Tibial artery (tissue), 4 donors: ENCODE measurements at regions not wholly inside any gene's neighbourhood (a gene's known extent, or its start where the extent isn't known, plus 50 kb on each side); places are given as distances from the start of the nearest gene placed in this dataset.
A peak's percentile ranks its signal among the peaks of the same experiment; 100 is the strongest.

Experiments
- DNase-seq, 2 donors: peaks; one replicate each; pipeline ENCODE4 v3.0.0-alpha.2; 2019
- H3K27ac ChIP-seq, 2 donors: fragments of 200-600 bp; sonication (generic) in 1 of 2; 1 replicate in 1 of 2; 2 replicates in 1 of 2; pipeline ENCODE4 v1.5.1; 2018 to 2019; ENCODE audit warnings: mild to moderate bottlenecking in 1 of 2
- H3K27me3 ChIP-seq, 2 donors: fragments of 200-600 bp; sonication (generic) in 1 of 2; one replicate each; pipeline versions ENCODE4 v1.5.1 to v1.6.0; 2016 to 2019
- H3K36me3 ChIP-seq, 3 donors: fragments of 200-600 bp; sonication (generic) in 2 of 3; one replicate each; pipeline ENCODE4 v1.5.1; 2016 to 2019; ENCODE audit warnings: mild to moderate bottlenecking in 2 of 3
- H3K4me1 ChIP-seq, 4 donors: fragments of 200-600 bp; sonication (generic) in 2 of 4; 1 replicate in 3 of 4; 2 replicates in 1 of 4; pipeline ENCODE4 v1.5.1; 2016 to 2019
- H3K4me3 ChIP-seq, 2 donors: fragments of 200-600 bp; sonication (generic) in 1 of 2; 1 replicate in 1 of 2; 2 replicates in 1 of 2; pipeline ENCODE4 v1.5.1; 2018 to 2019; ENCODE audit warnings: mild to moderate bottlenecking in 2 of 2
- H3K9me3 ChIP-seq, 3 donors: fragments of 200-600 bp; sonication (generic) in 1 of 3; one replicate each; pipeline ENCODE4 v1.5.1; 2016 to 2019
- CTCF ChIP-seq, 2 experiments: fragments of 200-600 bp in 1 of 2; fragments of 450-650 bp in 1 of 2; IDR thresholded peaks; one replicate each; pipeline ENCODE4 v1.5.1; 2017 to 2019; ENCODE audit warnings: antibody characterized with exemption in 2 of 2, mild to moderate bottlenecking in 1 of 2, moderate library complexity in 1 of 2
- intact Hi-C: fragments of 100-400 bp; cut with DNase I; formaldehyde crosslinking; loops from one replicate; pipeline ENCODE4 v1.15.0; 2023; ENCODE audit warnings: low total_unique reads

- DNase-seq = peak in 1 of 2 donors; percentile 15
- Histone ChIP-seq H3K27me3 (no peaks in the 10 kb centered on the region), H3K9me3 (peaks cover 4 to 88% (median 76%) of the 10 kb centered on the region in 3 donors), H3K4me3 (no peak overlapping the region), H3K4me1 (no peaks in the 10 kb centered on the region), H3K36me3 (no peaks in the 10 kb centered on the region), H3K27ac (no peak overlapping the region)
- no peak for TF ChIP-seq CTCF (IDR thresholded peaks at IDR 0.05)
- intact Hi-C loops = no loop called here
Measured at GRCh38 chr15:25175789-25176615, 221.2 kb downstream of the SNRPN start.

- no peak overlapping the region for H3K4me3 ChIP-seq
Measured at GRCh38 chr15:25176616-25176923, 221.8 kb downstream of the SNRPN start.

GRCh38 chr15:25176991-25177954 is 222.5 kb downstream of the SNRPN start:
- DNase-seq = peak in 1 of 2 donors; percentile 16
- intact Hi-C loops = no loop called here
- Histone ChIP-seq H3K4me3 (no peak overlapping the region), H3K9me3 (peaks cover 4 to 87% (median 74%) of the 10 kb centered on the region in 3 donors), H3K27me3 (no peaks in the 10 kb centered on the region), H3K4me1 (no peaks in the 10 kb centered on the region), H3K36me3 (no peaks in the 10 kb centered on the region), H3K27ac (no peak overlapping the region)
- TF ChIP-seq CTCF (IDR thresholded peaks at IDR 0.05) = no peak

More at GRCh38 chr15:25176616-25176923, 221.8 kb downstream of the SNRPN start:
- Histone ChIP-seq H3K9me3 (peaks cover 4 to 87% (median 74%) of the 10 kb centered on the region in 3 donors), H3K27ac (no peak overlapping the region), H3K4me1 (no peaks in the 10 kb centered on the region), H3K27me3 (no peaks in the 10 kb centered on the region), H3K36me3 (no peaks in the 10 kb centered on the region)
- TF ChIP-seq CTCF (IDR thresholded peaks at IDR 0.05) = no peak
- DNase-seq = no peak
- intact Hi-C loops = no loop called here

GRCh38 chr15:25177955-25178801 is 223.4 kb downstream of the SNRPN start:
- no peak overlapping the region for H3K4me3 ChIP-seq
- no peaks in the 10 kb centered on the region for H3K27me3 ChIP-seq
- peak in 1 of 2 donors; percentile 17 for DNase-seq
- no peaks in the 10 kb centered on the region for H3K4me1 ChIP-seq
- TF ChIP-seq CTCF (IDR thresholded peaks at IDR 0.05) = no peak
- intact Hi-C loops = no loop called here
- H3K27ac ChIP-seq = no peak overlapping the region
- H3K9me3 ChIP-seq = peaks cover 4 to 85% (median 75%) of the 10 kb centered on the region in 3 donors
- no peaks in the 10 kb centered on the region for H3K36me3 ChIP-seq
